HepG2 (cell line): ENCODE measurements at regions not wholly inside any gene's neighbourhood (a gene's known extent, or its start where the extent isn't known, plus 50 kb on each side); places are given as distances from the start of the nearest gene placed in this dataset.

Experiments used
- TF ChIP-seq, protein P1 (sequence below): sonication (generic); formaldehyde crosslinking; IDR thresholded peaks from 2 replicates; pipeline ENCODE4 v1.5.0; 2020; ENCODE audit warnings: mild to moderate bottlenecking, missing genetic modification reagents, moderate library complexity
- TF ChIP-seq, protein P2 (sequence below): IDR thresholded peaks from 2 replicates; pipeline ENCODE4 v1.6.1; 2016; ENCODE audit warnings: missing biosample characterization, missing genetic modification reagents, low read depth
- TF ChIP-seq, protein P3 (sequence below): sonication (generic); formaldehyde crosslinking; IDR thresholded peaks from 2 replicates; pipeline ENCODE4 v1.8.1; 2023; ENCODE audit warnings: mild to moderate bottlenecking, missing genetic modification reagents

DNA sequence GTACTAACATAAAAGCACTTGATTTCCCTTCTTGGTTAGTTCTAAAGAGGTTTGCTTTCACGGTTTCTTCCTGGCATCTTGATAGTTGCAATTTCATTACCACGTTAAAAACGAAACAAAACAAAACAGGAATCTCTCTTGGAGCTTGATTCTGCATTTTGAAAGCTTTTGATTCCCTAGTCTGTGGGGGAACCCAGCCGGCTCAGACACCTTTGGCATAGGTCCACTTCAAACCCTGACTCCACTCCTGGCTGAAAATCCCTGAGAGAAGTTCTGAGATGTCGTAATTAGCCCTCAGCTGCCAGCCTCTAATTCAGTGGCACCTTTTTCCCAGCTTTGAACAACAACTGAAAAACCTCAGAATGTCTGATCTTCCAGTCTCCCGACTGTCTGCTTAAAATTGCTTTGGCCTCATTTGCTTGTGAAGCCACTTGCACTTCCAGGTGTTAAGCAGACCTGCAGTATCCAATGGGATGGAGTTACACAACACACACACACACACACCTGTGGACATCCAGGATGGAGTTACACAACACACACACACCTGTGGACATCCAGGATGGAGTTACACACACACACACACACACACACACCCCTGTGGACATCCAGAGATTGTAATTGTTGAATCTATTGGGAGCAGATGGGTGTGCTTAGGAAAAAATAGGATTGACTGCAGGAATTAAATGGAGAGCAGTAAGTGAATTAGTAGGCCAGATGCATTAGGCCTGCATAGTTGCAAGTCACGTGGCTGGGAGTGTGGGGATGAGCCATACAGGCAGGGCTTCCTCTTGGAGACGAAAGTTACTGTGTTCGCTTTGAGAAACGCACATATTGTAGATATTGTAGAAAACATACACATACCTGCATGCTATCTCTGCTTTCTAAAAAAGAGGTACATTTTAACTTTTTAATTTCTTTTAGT lies 285.6 kb upstream of the FMN2 start:
- TF ChIP-seq, protein P1, sequence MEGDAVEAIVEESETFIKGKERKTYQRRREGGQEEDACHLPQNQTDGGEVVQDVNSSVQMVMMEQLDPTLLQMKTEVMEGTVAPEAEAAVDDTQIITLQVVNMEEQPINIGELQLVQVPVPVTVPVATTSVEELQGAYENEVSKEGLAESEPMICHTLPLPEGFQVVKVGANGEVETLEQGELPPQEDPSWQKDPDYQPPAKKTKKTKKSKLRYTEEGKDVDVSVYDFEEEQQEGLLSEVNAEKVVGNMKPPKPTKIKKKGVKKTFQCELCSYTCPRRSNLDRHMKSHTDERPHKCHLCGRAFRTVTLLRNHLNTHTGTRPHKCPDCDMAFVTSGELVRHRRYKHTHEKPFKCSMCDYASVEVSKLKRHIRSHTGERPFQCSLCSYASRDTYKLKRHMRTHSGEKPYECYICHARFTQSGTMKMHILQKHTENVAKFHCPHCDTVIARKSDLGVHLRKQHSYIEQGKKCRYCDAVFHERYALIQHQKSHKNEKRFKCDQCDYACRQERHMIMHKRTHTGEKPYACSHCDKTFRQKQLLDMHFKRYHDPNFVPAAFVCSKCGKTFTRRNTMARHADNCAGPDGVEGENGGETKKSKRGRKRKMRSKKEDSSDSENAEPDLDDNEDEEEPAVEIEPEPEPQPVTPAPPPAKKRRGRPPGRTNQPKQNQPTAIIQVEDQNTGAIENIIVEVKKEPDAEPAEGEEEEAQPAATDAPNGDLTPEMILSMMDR: no peak
- TF ChIP-seq, protein P2, sequence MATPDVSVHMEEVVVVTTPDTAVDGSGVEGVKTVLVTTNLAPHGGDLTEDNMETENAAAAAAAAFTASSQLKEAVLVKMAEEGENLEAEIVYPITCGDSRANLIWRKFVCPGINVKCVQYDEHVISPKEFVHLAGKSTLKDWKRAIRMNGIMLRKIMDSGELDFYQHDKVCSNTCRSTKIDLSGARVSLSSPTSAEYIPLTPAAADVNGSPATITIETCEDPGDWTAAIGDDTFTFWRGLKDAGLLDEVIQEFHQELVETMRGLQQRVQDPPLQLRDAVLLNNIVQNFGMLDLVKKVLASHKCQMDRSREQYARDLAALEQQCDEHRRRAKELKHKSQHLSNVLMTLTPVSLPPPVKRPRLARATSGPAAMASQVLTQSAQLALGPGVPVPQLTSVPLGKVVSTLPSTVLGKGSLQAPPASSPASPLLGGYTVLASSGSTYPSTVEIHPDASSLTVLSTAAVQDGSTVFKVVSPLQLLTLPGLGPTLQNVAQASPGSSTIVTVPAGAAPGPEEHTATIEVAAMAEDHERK: no peak
- TF ChIP-seq, protein P3, sequence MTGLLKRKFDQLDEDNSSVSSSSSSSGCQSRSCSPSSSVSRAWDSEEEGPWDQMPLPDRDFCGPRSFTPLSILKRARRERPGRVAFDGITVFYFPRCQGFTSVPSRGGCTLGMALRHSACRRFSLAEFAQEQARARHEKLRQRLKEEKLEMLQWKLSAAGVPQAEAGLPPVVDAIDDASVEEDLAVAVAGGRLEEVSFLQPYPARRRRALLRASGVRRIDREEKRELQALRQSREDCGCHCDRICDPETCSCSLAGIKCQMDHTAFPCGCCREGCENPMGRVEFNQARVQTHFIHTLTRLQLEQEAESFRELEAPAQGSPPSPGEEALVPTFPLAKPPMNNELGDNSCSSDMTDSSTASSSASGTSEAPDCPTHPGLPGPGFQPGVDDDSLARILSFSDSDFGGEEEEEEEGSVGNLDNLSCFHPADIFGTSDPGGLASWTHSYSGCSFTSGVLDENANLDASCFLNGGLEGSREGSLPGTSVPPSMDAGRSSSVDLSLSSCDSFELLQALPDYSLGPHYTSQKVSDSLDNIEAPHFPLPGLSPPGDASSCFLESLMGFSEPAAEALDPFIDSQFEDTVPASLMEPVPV: no peak
